ENCODE measurements at regions not wholly inside any gene's neighbourhood (a gene's known extent, or its start where the extent isn't known, plus 50 kb on each side); places are given as distances from the start of the nearest gene placed in this dataset.

DNA sequence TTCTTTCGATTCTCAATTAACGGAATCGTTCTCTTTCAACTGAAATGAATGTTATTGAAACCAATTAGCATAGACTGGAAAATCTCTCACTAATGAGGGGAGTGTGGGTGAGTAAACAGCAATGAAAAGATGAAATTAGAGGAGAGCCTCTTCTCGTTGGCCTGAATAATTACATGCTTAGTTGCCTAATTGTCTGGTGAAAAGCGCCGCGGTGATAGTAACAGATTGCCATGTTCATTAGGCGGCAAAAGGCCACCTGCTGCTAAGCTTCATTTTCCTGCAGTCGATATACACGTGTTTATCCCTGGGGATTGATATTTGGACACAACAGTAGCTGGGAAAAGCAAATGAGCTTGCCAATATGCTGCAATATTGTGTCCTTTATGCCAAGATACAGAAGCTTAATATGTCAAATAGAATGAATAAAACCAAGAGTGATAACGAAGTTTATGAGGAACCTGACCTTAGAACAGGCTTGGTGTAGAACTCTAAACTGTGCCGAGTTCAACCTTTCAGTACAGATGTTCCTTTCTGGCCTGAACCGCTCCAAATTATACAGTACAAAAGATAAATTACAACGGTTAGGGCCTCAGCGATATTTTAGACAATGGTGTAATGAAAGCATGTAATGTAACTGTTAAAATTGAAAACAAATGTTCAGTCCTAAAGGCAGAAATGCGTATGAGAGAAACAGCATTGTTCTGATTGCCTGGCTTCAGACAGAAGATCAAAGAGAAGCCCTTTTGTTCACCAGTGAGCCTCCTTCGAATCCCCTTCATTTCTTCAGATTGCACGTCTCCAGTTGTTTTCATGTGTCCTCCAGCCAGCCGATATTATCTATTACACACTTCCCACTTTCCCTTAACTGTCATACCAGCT is 185.2 kb downstream of the SHOX2 start:
- H3K27me3 ChIP-seq (ENCODE audit: control insufficient read depth, insufficient read depth, low read length): no peaks in the 10 kb centered on the region
- no peaks in the 10 kb centered on the region for H3K36me3 ChIP-seq (ENCODE audit: control insufficient read depth, insufficient read depth, low read length)
- no peak overlapping the region for H3K4me3 ChIP-seq (ENCODE audit: low read depth, low read length)
- no peak for DNase-seq (ENCODE audit: low read depth)
- TF ChIP-seq, protein P1, sequence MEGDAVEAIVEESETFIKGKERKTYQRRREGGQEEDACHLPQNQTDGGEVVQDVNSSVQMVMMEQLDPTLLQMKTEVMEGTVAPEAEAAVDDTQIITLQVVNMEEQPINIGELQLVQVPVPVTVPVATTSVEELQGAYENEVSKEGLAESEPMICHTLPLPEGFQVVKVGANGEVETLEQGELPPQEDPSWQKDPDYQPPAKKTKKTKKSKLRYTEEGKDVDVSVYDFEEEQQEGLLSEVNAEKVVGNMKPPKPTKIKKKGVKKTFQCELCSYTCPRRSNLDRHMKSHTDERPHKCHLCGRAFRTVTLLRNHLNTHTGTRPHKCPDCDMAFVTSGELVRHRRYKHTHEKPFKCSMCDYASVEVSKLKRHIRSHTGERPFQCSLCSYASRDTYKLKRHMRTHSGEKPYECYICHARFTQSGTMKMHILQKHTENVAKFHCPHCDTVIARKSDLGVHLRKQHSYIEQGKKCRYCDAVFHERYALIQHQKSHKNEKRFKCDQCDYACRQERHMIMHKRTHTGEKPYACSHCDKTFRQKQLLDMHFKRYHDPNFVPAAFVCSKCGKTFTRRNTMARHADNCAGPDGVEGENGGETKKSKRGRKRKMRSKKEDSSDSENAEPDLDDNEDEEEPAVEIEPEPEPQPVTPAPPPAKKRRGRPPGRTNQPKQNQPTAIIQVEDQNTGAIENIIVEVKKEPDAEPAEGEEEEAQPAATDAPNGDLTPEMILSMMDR (IDR thresholded peaks at IDR 0.05; ENCODE audit: insufficient read depth, low read length, poor library complexity, severe bottlenecking): no peak

DNA sequence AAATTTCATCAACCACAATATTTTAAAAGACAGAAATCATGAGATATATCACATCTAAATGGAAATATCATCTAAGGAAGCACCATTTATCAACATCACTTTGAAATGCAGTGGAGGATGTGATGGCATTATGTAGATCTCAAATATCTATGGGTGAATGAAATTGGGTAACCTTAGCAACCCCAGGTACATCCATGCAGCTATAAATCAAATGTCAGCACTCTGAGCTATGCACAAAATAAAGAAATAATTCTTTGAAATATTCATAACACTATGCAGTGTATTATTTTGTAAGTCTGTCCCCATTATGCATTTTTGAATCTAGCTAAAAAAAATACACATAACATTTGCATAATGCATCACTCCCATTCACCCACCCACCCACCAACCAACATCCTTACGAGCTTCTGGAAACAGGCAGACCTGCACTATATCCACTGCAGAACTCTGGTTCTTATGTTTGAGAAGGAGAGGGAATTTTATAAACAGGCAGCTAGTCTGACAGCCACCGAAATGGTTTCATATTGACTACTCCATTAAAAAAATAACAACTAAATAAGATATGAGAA is 186.8 kb downstream of the SHOX2 start:
- no peaks in the 10 kb centered on the region for H3K36me3 ChIP-seq (ENCODE audit: control insufficient read depth, insufficient read depth, low read length)
- DNase-seq (ENCODE audit: low read depth): no peak
- no peak overlapping the region for H3K4me3 ChIP-seq (ENCODE audit: low read depth, low read length)
- TF ChIP-seq, protein P1 (IDR thresholded peaks at IDR 0.05; ENCODE audit: insufficient read depth, low read length, poor library complexity, severe bottlenecking): no peak
- no peaks in the 10 kb centered on the region for H3K27me3 ChIP-seq (ENCODE audit: control insufficient read depth, insufficient read depth, low read length)

- no peaks in the 10 kb centered on the region for H3K36me3 ChIP-seq (ENCODE audit: control insufficient read depth, insufficient read depth, low read length)
- no peak for DNase-seq (ENCODE audit: low read depth)
- TF ChIP-seq, protein P1 (IDR thresholded peaks at IDR 0.05; ENCODE audit: insufficient read depth, low read length, poor library complexity, severe bottlenecking): no peak
- H3K27me3 ChIP-seq (ENCODE audit: control insufficient read depth, insufficient read depth, low read length): no peaks in the 10 kb centered on the region
- H3K4me3 ChIP-seq (ENCODE audit: low read depth, low read length): no peak overlapping the region
Measured at GRCh38 chr3:157918402-157918801, 187.8 kb downstream of the SHOX2 start.

- TF ChIP-seq, protein P1 (IDR thresholded peaks at IDR 0.05; ENCODE audit: insufficient read depth, low read length, poor library complexity, severe bottlenecking): no peak
- Histone ChIP-seq H3K4me3 (ENCODE audit: low read depth, low read length) (no peak overlapping the region), H3K36me3 (ENCODE audit: control insufficient read depth, insufficient read depth, low read length) (no peaks in the 10 kb centered on the region), H3K27me3 (ENCODE audit: control insufficient read depth, insufficient read depth, low read length) (no peaks in the 10 kb centered on the region)
- no peak for DNase-seq (ENCODE audit: low read depth)
Measured at GRCh38 chr3:157916672-157917071, 189.5 kb downstream of the SHOX2 start.

GRCh38 chr3:157914882-157915281 is 191.3 kb downstream of the SHOX2 start:
- Histone ChIP-seq H3K27me3 (ENCODE audit: control insufficient read depth, insufficient read depth, low read length) (no peaks in the 10 kb centered on the region), H3K36me3 (ENCODE audit: control insufficient read depth, insufficient read depth, low read length) (no peaks in the 10 kb centered on the region), H3K4me3 (ENCODE audit: low read depth, low read length) (no peak overlapping the region)
- TF ChIP-seq, protein P1 (IDR thresholded peaks at IDR 0.05; ENCODE audit: insufficient read depth, low read length, poor library complexity, severe bottlenecking): no peak
- no peak for DNase-seq (ENCODE audit: low read depth)
